HG03108 (cell line): ENCODE measurements at regions not wholly inside any gene's neighbourhood (a gene's known extent, or its start where the extent isn't known, plus 50 kb on each side); places are given as distances from the start of the nearest gene placed in this dataset.

Experiments used
- ATAC-seq: cut with Tn5 transposase; IDR thresholded peaks from one replicate; pipeline ENCODE4 v1.9.1; 2021; ENCODE audit warnings: moderate library complexity; ENCODE audit not compliant: unreplicated experiment

DNA sequence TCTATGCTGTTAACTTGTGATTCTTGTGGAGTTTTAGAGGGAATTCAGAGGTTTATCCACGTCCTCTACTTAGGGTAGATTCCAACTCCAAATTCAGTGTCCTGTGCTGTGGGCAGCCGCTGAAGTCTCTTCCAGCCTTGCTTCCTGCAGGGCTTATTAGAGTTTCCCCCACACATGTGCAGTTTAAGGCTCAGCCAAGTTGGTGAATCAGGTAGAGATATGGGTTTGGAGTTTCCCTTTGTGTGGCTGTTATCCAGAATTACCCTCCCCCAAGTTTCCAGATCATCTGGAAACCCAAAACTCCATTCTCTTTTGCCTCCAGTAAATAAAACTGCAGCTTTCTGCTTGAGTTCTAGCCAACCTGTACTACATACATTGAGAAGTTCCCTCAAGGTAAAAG, 853.7 kb downstream of the GALC start:
- no peak for ATAC-seq

- ATAC-seq: no peak
These were observed 859.7 kb downstream of the GALC start for GRCh38 chr14:87133073-87133801.

GRCh38 chr14:87131879-87132278, 861.1 kb downstream of the GALC start:
- no peak for ATAC-seq

GRCh38 chr14:87122166-87122565, 870.8 kb downstream of the GALC start:
- ATAC-seq: no peak

DNA sequence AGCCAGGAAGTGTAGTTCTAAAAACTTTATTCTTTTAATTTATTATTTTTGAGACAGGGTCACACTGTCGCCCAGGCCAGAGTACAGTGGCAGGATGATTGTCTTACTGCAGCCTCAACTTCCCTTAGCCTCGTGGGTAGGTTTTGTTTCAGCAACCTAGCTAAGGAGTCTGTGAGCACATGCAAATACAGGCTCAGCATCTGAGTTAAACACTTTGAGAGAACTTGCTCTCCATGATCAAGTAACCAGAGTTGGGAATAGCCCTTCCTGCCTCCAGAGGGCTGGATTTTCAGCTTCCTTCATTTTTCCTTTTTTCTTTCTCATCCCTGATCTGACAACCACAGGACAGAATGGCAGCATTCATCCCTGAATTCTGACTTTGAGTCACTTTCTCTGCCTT, 871.3 kb downstream of the GALC start:
- no peak for ATAC-seq

GRCh38 chr14:87115234-87115633, 877.7 kb downstream of the GALC start:
- ATAC-seq: no peak

GRCh38 chr14:87113286-87113685, 879.7 kb downstream of the GALC start:
- no peak for ATAC-seq

GRCh38 chr14:87111741-87112140, 881.2 kb downstream of the GALC start:
- ATAC-seq: no peak

- ATAC-seq: no peak
These were observed 881.9 kb downstream of the GALC start for GRCh38 chr14:87111126-87111525.

DNA sequence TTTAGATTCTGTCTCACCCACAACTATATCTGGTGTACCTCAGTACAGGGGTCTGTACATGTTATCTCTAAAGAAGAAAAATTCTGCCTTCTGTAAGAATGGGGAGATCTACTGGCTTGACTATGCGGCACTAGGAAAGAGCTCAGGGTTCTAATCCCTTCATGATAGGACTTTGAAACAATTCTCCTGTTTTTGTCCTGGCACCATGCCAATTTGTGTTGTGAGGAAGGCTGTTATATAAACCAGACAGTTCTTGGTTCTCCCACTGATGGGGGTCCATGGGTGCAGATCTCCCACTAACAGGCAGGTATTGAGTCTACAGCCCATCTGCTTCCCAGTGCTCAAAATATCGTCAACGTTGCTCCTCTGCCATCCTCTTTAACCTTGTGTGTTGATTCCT, 883.7 kb downstream of the GALC start:
- ATAC-seq: no peak

DNA sequence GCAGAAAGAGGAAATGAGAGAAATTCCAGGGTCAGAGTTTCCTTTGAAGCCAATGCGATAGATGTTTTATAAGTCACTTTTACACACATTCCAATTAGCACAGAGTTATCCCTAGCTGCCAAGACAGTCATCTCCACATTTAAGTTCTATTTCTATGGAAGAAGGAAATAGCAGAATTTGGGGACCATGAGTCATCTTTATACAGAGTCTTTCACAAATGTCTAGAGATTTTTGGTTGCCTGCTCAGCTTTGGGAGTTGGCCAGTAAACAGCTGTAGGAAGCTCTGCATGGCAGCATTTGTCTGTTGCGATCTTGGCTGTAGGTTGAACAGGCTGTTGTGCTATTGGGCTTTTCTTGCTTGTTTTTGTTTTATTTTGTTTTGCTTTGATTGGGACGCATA, 884.3 kb downstream of the GALC start:
- ATAC-seq: no peak

GRCh38 chr14:87102811-87103378, 890.1 kb downstream of the GALC start:
- ATAC-seq: no peak

DNA sequence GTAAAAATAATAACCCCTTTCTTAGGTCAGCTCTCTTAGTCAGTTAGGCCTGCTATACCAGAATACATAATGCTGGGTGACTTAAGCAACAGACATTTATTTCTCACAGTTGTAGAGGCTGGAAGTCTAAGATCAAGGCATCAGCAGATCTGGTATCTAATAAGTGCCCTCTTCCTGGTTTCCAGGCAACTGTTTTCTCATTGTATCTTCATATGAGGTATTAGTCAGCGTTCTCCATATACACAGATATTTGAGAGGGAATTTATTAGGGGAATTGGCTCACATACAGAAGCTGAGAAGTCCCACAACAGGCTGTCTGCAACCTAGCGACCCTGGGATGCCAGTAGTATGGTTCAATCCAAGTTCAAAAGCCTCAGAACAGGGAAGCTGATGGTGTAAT, 896.0 kb downstream of the GALC start:
- no peak for ATAC-seq

DNA sequence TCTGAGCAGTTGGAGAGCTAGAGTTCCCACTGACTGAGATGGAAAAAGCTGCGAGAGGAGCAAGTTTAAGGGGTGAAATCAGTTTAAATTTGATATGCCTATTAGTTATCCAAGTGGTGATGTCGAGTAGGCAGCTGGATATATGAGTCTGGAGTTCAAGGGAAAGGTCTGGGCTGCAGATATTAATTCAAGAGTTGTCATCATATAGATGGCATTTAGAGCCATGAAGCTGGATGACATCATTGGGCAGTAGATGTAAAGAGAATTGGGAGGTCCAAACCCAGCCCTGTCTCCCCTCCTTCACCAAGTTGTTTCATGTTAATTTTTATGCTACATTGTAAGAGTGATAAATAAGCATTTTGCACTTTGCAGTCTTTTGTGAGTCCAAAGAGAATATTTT, 898.1 kb downstream of the GALC start:
- no peak for ATAC-seq

DNA sequence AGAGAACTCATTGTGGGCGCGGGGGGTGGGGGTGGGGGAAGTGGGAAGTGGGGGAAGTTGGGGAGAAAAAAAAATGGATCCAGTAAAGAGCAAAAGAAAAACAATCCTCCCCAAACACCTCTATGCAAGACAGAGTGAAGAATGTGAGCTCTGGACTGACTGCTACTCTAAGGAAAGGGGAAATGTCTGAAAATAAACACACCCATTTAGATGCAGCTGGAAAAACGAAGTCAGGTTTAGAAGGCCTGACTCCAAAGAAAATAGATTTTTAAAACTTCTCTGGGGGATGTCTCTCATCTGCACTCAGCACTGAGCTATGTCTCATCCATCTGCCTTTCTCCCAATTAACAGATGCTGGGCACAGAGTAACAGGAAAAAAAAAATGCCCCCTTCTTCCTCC, 904.4 kb downstream of the GALC start:
- no peak for ATAC-seq

- ATAC-seq: no peak
These were observed 905.1 kb downstream of the GALC start for GRCh38 chr14:87087881-87088280.

- ATAC-seq: no peak
These were observed 908.1 kb downstream of the GALC start for GRCh38 chr14:87084908-87085307.

- ATAC-seq: no peak
These were observed 910.1 kb downstream of the GALC start for GRCh38 chr14:87082917-87083316.

GRCh38 chr14:87081004-87081403, 912.0 kb downstream of the GALC start:
- no peak for ATAC-seq

DNA sequence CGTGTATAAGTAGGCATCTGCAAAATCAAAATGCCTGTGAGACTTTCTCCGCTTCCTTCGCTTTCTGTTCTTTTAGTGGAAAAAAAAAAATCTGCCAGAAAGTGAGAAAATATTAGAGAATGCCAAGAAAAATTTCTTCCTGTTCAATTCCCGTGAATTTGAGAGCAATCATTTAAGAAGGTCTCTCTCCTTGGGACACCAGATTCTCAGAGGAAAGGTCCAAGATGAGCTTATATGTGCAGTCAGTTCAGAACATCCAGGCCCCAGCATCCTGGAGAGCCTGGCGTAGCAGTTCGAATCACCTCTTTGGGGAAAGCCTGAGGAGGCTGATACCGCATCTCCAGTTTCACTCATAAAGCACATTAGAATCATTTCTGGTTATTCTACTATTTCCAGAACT, 912.8 kb downstream of the GALC start:
- ATAC-seq: no peak

- ATAC-seq: no peak
These were observed 913.6 kb downstream of the GALC start for GRCh38 chr14:87079416-87079815.

DNA sequence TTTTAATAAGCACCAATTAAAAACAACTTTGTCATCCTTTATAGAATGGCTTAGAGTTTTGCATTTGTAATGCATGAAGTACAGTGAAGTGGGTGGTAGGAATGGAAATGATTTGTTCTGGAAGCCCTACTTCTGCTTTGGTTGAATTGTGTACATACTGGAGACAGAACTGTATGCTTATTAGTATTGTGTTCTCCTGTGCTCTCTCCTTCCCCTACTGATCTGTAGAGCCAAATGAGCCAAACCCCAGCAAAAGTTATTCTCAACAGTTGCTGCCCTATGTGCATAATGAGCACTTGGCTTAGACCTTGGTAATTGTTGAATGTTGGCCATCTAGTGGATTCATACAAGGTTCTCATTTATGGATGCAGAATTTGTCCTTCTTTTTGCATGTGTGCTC, 916.1 kb downstream of the GALC start:
- no peak for ATAC-seq

GRCh38 chr14:87076146-87076545, 916.8 kb downstream of the GALC start:
- ATAC-seq: no peak
